Prostate gland (tissue), 2 donors: ENCODE measurements at regions not wholly inside any gene's neighbourhood (a gene's known extent, or its start where the extent isn't known, plus 50 kb on each side); places are given as distances from the start of the nearest gene placed in this dataset.
"Not testable (repeated sequence)": the region's sequence is repeated elsewhere in the genome, so short reads cannot be mapped to it uniquely, and the experiment has no call there.

Experiments
- CTCF ChIP-seq, 4 experiments: fragments of 200-600 bp in 2 of 4; fragments of 450-650 bp in 2 of 4; sonication (generic) in 2 of 4; IDR thresholded peaks; 1 replicate in 3 of 4; 2 replicates in 1 of 4; pipeline ENCODE4 v1.5.1; 2016 to 2019; ENCODE audit warnings: antibody characterized with exemption in 4 of 4, mild to moderate bottlenecking in 2 of 4, moderate library complexity in 2 of 4
- POLR2A ChIP-seq: fragments of 450-650 bp; IDR thresholded peaks from one replicate; pipeline ENCODE4 v1.6.1; 2016; ENCODE audit warnings: antibody characterized with exemption, mild to moderate bottlenecking

- TF ChIP-seq CTCF (IDR thresholded peaks at IDR 0.05); POLR2A: not testable (repeated sequence)
Measured at GRCh38 chrX:1859266-1859665, 244.4 kb downstream of the ASMT start.
